ENCODE measurements at regions not wholly inside any gene's neighbourhood (a gene's known extent, or its start where the extent isn't known, plus 50 kb on each side); places are given as distances from the start of the nearest gene placed in this dataset.

GRCh38 chr4:139611391-139611790, 54.2 kb upstream of the MGST2 start:
- no peak for ATAC-seq
- no peak overlapping the region for H3K27ac Mint-ChIP-seq
- H3K36me3 Mint-ChIP-seq, result no peaks in the 10 kb centered on the region
- peaks cover 7% of the 10 kb centered on the region for H3K4me1 Mint-ChIP-seq
- H3K4me3 Mint-ChIP-seq, result no peak overlapping the region
- H3K9me3 Mint-ChIP-seq, result no peaks in the 10 kb centered on the region
- H3K27me3 Mint-ChIP-seq, result peaks cover 36% of the 10 kb centered on the region

GRCh38 chr4:139609647-139610046, 53.6 kb upstream of the SETD7 start:
- peaks cover 15% of the 10 kb centered on the region for H3K4me1 Mint-ChIP-seq
- H3K4me3 Mint-ChIP-seq, result no peak overlapping the region
- ATAC-seq, result no peak
- H3K9me3 Mint-ChIP-seq, result no peaks in the 10 kb centered on the region
- H3K36me3 Mint-ChIP-seq, result no peaks in the 10 kb centered on the region
- H3K27ac Mint-ChIP-seq, result no peak overlapping the region
- H3K27me3 Mint-ChIP-seq, result peaks cover 51% of the 10 kb centered on the region

- Mint-ChIP-seq H3K4me3 (no peak overlapping the region), H3K27me3 (peaks cover 51% of the 10 kb centered on the region), H3K27ac (no peak overlapping the region)
Observed at GRCh38 chr4:139607502-139608060, 51.6 kb upstream of the SETD7 start.

GRCh38 chr4:139606579-139607501, 50.8 kb upstream of the SETD7 start:
- Mint-ChIP-seq H3K4me3 (peak overlapping the region; percentile 65), H3K27me3 (peaks cover 51% of the 10 kb centered on the region), H3K4me1 (peaks cover 15% of the 10 kb centered on the region), H3K36me3 (no peaks in the 10 kb centered on the region), H3K9me3 (no peaks in the 10 kb centered on the region), H3K27ac (peak overlapping the region; percentile 53)
- ATAC-seq, result no peak

More at GRCh38 chr4:139607502-139608060, 51.6 kb upstream of the SETD7 start:
- no peaks in the 10 kb centered on the region for H3K9me3 Mint-ChIP-seq
- no peak for ATAC-seq
- H3K4me1 Mint-ChIP-seq, result peaks cover 15% of the 10 kb centered on the region
- H3K36me3 Mint-ChIP-seq, result no peaks in the 10 kb centered on the region

- H3K27me3 Mint-ChIP-seq, result peaks cover 49% of the 10 kb centered on the region
- H3K4me1 Mint-ChIP-seq, result peaks cover 15% of the 10 kb centered on the region
- no peak for ATAC-seq
- H3K9me3 Mint-ChIP-seq, result no peaks in the 10 kb centered on the region
- no peaks in the 10 kb centered on the region for H3K36me3 Mint-ChIP-seq
- peak overlapping the region; percentile 53 for H3K27ac Mint-ChIP-seq
- peak overlapping the region; percentile 65 for H3K4me3 Mint-ChIP-seq
Observed at GRCh38 chr4:139606103-139606502, 50.1 kb upstream of the SETD7 start.

Measured in stimulated activated memory B cell treated with anti-CD40 and anti-IgM and Interleukin-4, amounts not matched to agents 10 μg/mL and 1 μg/mL and 100 μg/mL, for 72 hours (primary cell).